ENCODE measurements at regions not wholly inside any gene's neighbourhood (a gene's known extent, or its start where the extent isn't known, plus 50 kb on each side); places are given as distances from the start of the nearest gene placed in this dataset.
"Not testable (repeated sequence)": the region's sequence is repeated elsewhere in the genome, so short reads cannot be mapped to it uniquely, and the experiment has no call there.

- H3K23me2 ChIP-seq (ENCODE audit: insufficient read length, low read depth, low read length, poor library complexity, severe bottlenecking) = no peaks in the 10 kb centered on the region
- no peak overlapping the region for H3K4me2 ChIP-seq (ENCODE audit: insufficient read depth, insufficient read length, low read length)
- H3K4me1 ChIP-seq (ENCODE audit: insufficient read depth, low read length) = no peaks in the 10 kb centered on the region
- no peak overlapping the region for H3K18ac ChIP-seq (ENCODE audit: insufficient read length, low read depth, low read length)
- TF ChIP-seq CTCF (conservative IDR thresholded peaks at IDR 0.05) = no peak
- no peak overlapping the region for H3K14ac ChIP-seq (ENCODE audit: insufficient read depth, low read length)
- Mint-ChIP-seq H3K27ac (no peak overlapping the region), H3K4me1 (peaks cover 3 to 4% of the 10 kb centered on the region in 2 experiments; a peak in 3 of 4 replicates), H3K36me3 (ENCODE audit: insufficient read depth in 1 of 3, low read depth in 3 of 3) (peaks cover 3 to 28% (median 4%) of the 10 kb centered on the region in 3 experiments; a peak in 6 of 7 replicates), H3K4me3 (no peak overlapping the region), H3K9me3 (peaks cover 19 to 21% of the 10 kb centered on the region in 2 experiments), H3K27me3 (ENCODE audit: low read depth) (no peaks in the 10 kb centered on the region)
- H3K9me3 ChIP-seq (ENCODE audit: control insufficient read depth, low read depth, low read length) = no peaks in the 10 kb centered on the region
- no peaks in the 10 kb centered on the region for H3K27me3 ChIP-seq (ENCODE audit: insufficient read depth, low read length)
- no peak overlapping the region for H2AFZ ChIP-seq (ENCODE audit: low read length)
- no peak overlapping the region for H3K56ac ChIP-seq (ENCODE audit: insufficient read length, low read depth, low read length)
- no peak overlapping the region for H4K91ac ChIP-seq (ENCODE audit: insufficient read length, low read depth, low read length)
- DNase-seq = no peak
- no peak overlapping the region for H2AK5ac ChIP-seq (ENCODE audit: insufficient read length, low read length)
- no peak overlapping the region for H3K27ac ChIP-seq (ENCODE audit: insufficient read length, low read depth, low read length)
- no peaks in the 10 kb centered on the region for H3K79me1 ChIP-seq (ENCODE audit: insufficient read depth, low read depth, low read length, poor library complexity, severe bottlenecking)
- H4K8ac ChIP-seq (replicated peaks; ENCODE audit: insufficient read length, low read depth, low read length) = no peak overlapping the region
- H3T11ph ChIP-seq (ENCODE audit: low read length) = no peak overlapping the region
- no peak overlapping the region for H3K23ac ChIP-seq (ENCODE audit: insufficient read length, low read depth, low read length)
- no peak overlapping the region for H2BK5ac ChIP-seq (ENCODE audit: insufficient read length, low read length)
- no peak overlapping the region for H3K9ac ChIP-seq (ENCODE audit: extremely low read depth, insufficient read length, low read length)
- H2BK15ac ChIP-seq (ENCODE audit: low read depth, low read length) = no peak overlapping the region
- no peak overlapping the region for H2BK120ac ChIP-seq (ENCODE audit: low read depth, low read length, poor library complexity, severe bottlenecking)
- no peak overlapping the region for H4K5ac ChIP-seq (ENCODE audit: insufficient read length, low read depth, low read length)
- H3K79me2 ChIP-seq (ENCODE audit: insufficient read depth, low read length) = no peaks in the 10 kb centered on the region
- H2BK20ac ChIP-seq (ENCODE audit: low read depth, low read length, poor library complexity, severe bottlenecking) = no peak overlapping the region
- no peaks in the 10 kb centered on the region for H4K20me1 ChIP-seq (ENCODE audit: control insufficient read depth, insufficient read depth, insufficient read length)
- no peak overlapping the region for H3K4ac ChIP-seq (ENCODE audit: low read depth, low read length)
- no peak overlapping the region for H2BK12ac ChIP-seq (ENCODE audit: insufficient read length, low read depth, low read length)
- WGBS (ENCODE audit: extremely low coverage, insufficient read length, low lambda C conversion rate) = no CpG with 5 or more reads among the region's 3 CpGs
Measured at GRCh38 chr6:81875782-81876293, 123.4 kb upstream of the TENT5A start.

GRCh38 chr6:81869749-81870508 is 117.4 kb upstream of the TENT5A start:
- not testable (repeated sequence) for H3K4ac ChIP-seq (ENCODE audit: low read depth, low read length); H3K9ac ChIP-seq (ENCODE audit: extremely low read depth, insufficient read length, low read length); H3K4me3 Mint-ChIP-seq; H3T11ph ChIP-seq (ENCODE audit: low read length); H3K4me2 ChIP-seq (ENCODE audit: insufficient read depth, insufficient read length, low read length); H4K20me1 ChIP-seq (ENCODE audit: control insufficient read depth, insufficient read depth, insufficient read length); H3K27me3 ChIP-seq (ENCODE audit: insufficient read depth, low read length); H2BK12ac ChIP-seq (ENCODE audit: insufficient read length, low read depth, low read length); H3K79me2 ChIP-seq (ENCODE audit: insufficient read depth, low read length); H2AK5ac ChIP-seq (ENCODE audit: insufficient read length, low read length); H3K9me3 ChIP-seq (ENCODE audit: control insufficient read depth, low read depth, low read length); H3K23ac ChIP-seq (ENCODE audit: insufficient read length, low read depth, low read length); H2BK120ac ChIP-seq (ENCODE audit: low read depth, low read length, poor library complexity, severe bottlenecking); H2BK15ac ChIP-seq (ENCODE audit: low read depth, low read length); DNase-seq; H4K5ac ChIP-seq (ENCODE audit: insufficient read length, low read depth, low read length); H3K27ac Mint-ChIP-seq; H3K27ac ChIP-seq (ENCODE audit: insufficient read length, low read depth, low read length); H2BK20ac ChIP-seq (ENCODE audit: low read depth, low read length, poor library complexity, severe bottlenecking); H3K79me1 ChIP-seq (ENCODE audit: insufficient read depth, low read depth, low read length, poor library complexity, severe bottlenecking); H2AFZ ChIP-seq (ENCODE audit: low read length); H3K56ac ChIP-seq (ENCODE audit: insufficient read length, low read depth, low read length); H3K27me3 Mint-ChIP-seq (ENCODE audit: low read depth); H2BK5ac ChIP-seq (ENCODE audit: insufficient read length, low read length); H3K4me1 Mint-ChIP-seq; H3K18ac ChIP-seq (ENCODE audit: insufficient read length, low read depth, low read length); H3K23me2 ChIP-seq (ENCODE audit: insufficient read length, low read depth, low read length, poor library complexity, severe bottlenecking); H4K8ac ChIP-seq (replicated peaks; ENCODE audit: insufficient read length, low read depth, low read length); H4K91ac ChIP-seq (ENCODE audit: insufficient read length, low read depth, low read length); H3K14ac ChIP-seq (ENCODE audit: insufficient read depth, low read length); H3K4me1 ChIP-seq (ENCODE audit: insufficient read depth, low read length)
- Mint-ChIP-seq H3K9me3 (peaks cover 19 to 21% of the 10 kb centered on the region in 2 experiments), H3K36me3 (ENCODE audit: insufficient read depth in 1 of 3, low read depth in 3 of 3) (peaks cover 3 to 30% (median 4%) of the 10 kb centered on the region in 3 experiments)
- no CpG with 5 or more reads among the region's 11 CpGs for WGBS (ENCODE audit: extremely low coverage, insufficient read length, low lambda C conversion rate)

Data from H9 (cell line).